OCI-LY1 (cell line): ENCODE measurements at regions not wholly inside any gene's neighbourhood (a gene's known extent, or its start where the extent isn't known, plus 50 kb on each side); places are given as distances from the start of the nearest gene placed in this dataset.

ENCODE experiments used
- CTCF ChIP-seq: fragments of 200-600 bp; sonication (generic), shearing (Covaris generic); IDR thresholded peaks from 2 replicates; pipeline ENCODE4 v1.5.1; 2017; ENCODE audit warnings: mild to moderate bottlenecking, antibody characterized with exemption, low read length, moderate library complexity, mixed read lengths
- EZH2 ChIP-seq: fragments of 200-600 bp; sonication (generic), shearing (Covaris generic); IDR thresholded peaks from 2 replicates; pipeline ENCODE4 v1.8.0; 2017; ENCODE audit warnings: borderline replicate concordance, mixed run types, mild to moderate bottlenecking, antibody characterized with exemption, low read length, moderate library complexity, mixed read lengths

GRCh38 chrX:139382529-139382928, 148.0 kb upstream of the F9 start:
- no peak for TF ChIP-seq CTCF
- no peak for TF ChIP-seq EZH2
